GM19239 (cell line): ENCODE measurements at regions not wholly inside any gene's neighbourhood (a gene's known extent, or its start where the extent isn't known, plus 50 kb on each side); places are given as distances from the start of the nearest gene placed in this dataset.

ENCODE experiments used
- DNase-seq: peaks from one replicate; pipeline ENCODE4 v3.0.0; 2011; ENCODE audit warnings: low spot score; ENCODE audit not compliant: insufficient read length
- FAIRE-seq: peaks from 2 replicates; lab custom pipeline; 2011; peaks lifted over from hg19 to GRCh38; lab: Jason Lieb, UNC

- no peak for DNase-seq
- FAIRE-seq = no peak
Measured at GRCh38 chr12:132380641-132381040, 51.3 kb upstream of the GALNT9 start.

GRCh38 chr12:132379996-132380395, 50.6 kb upstream of the GALNT9 start:
- FAIRE-seq = no peak
- DNase-seq = no peak

GRCh38 chr12:132379576-132379975, 50.2 kb upstream of the GALNT9 start:
- DNase-seq = no peak
- FAIRE-seq = no peak
